ENCODE measurements at regions not wholly inside any gene's neighbourhood (a gene's known extent, or its start where the extent isn't known, plus 50 kb on each side); places are given as distances from the start of the nearest gene placed in this dataset.
"Not testable (repeated sequence)": the region's sequence is repeated elsewhere in the genome, so short reads cannot be mapped to it uniquely, and the experiment has no call there.

GRCh38 chr13:54268013-54268695 is 1239.5 kb downstream of the OLFM4 start:
- DNase-seq (ENCODE audit: low spot score), result not testable (repeated sequence)

GRCh38 chr13:54287062-54287764 is 1258.6 kb downstream of the OLFM4 start:
- DNase-seq (ENCODE audit: low spot score), result no peak

- DNase-seq (ENCODE audit: low spot score), result no peak
These were observed 1272.5 kb downstream of the OLFM4 start for GRCh38 chr13:54301085-54301484.

- DNase-seq (ENCODE audit: low spot score), result no peak
These were observed 1276.8 kb downstream of the OLFM4 start for GRCh38 chr13:54305377-54305776.

- no peak for DNase-seq (ENCODE audit: low spot score)
These were observed 1284.3 kb downstream of the OLFM4 start for GRCh38 chr13:54312885-54313284.

GRCh38 chr13:54317722-54318121 is 1289.1 kb downstream of the OLFM4 start:
- DNase-seq (ENCODE audit: low spot score), result no peak

- no peak for DNase-seq (ENCODE audit: low spot score)
These were observed 1308.9 kb downstream of the OLFM4 start for GRCh38 chr13:54337540-54337939.

- no peak for DNase-seq (ENCODE audit: low spot score)
These were observed 1318.9 kb downstream of the OLFM4 start for GRCh38 chr13:54347531-54347930.

GRCh38 chr13:54356209-54356608 is 1327.6 kb downstream of the OLFM4 start:
- no peak for DNase-seq (ENCODE audit: low spot score)

DNA sequence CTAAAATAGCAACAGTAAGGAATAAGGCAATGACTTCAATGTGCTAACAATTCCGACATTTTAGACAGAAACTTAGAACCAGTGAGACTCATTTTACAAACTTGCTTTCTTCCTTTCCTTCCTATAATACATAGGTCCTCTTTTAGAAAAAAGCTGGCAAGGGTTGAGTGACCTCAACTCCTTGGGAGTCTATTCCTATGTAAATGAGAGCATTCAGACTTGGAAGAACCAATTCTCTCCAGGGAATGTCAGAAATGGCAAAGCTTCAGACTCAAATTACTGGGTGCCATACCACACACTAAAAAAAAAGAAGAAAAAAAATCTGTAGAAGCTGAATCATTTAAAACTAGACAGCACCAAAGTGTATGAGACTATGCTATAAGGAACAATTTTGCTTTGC is 1328.2 kb downstream of the OLFM4 start:
- no peak for DNase-seq (ENCODE audit: low spot score)

DNA sequence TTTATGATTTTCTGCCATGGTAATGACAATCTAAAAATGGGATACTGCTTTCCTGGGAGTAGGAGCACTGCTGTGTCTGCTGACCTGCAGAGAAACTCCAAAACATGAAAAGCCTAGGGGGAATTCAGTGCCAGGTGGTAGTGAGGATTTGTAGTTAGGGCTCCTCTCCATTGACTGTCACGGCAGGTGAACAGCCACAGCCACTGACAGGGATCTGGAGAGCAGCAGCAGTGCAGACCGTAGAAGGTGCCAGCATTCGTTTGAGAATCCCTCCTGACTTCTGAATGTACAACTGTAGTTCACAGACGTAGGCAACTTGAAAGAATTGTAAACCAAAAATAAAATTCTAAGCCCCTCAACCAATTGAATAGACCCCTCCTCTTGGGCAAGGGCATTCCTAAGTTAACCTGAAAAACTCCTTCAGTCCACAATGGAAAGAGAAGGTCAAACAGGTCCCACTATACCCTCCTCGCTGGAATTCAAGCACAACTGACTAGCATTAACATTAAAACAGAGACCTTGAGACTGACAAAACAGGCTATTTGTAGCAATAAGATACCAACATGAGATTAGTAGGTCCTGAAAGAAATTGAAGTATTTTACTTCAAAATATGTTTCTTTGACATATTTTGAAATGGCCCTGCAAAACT is 1328.8 kb downstream of the OLFM4 start:
- DNase-seq (ENCODE audit: low spot score), result no peak

DNA sequence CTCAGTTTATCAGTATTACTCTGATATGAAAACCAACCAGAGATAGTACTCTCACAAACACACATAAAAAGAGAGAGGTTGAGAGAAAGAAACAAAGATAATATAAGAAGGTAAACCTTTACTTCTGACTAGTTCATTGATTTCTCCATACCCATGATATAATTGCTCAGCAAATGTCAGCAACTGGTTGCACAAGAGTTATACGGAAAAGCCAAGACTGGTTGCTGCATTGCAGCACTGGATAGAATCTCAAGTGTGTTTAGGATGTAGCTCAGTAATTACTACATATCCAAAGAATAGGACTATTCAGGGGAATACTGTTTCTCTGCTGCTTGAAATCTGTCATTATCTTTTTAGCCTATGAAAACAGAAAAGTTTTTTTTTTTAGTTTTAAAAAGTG is 1332.8 kb downstream of the OLFM4 start:
- DNase-seq (ENCODE audit: low spot score), result no peak

GRCh38 chr13:54366728-54367127 is 1338.1 kb downstream of the OLFM4 start:
- DNase-seq (ENCODE audit: low spot score), result no peak

DNA sequence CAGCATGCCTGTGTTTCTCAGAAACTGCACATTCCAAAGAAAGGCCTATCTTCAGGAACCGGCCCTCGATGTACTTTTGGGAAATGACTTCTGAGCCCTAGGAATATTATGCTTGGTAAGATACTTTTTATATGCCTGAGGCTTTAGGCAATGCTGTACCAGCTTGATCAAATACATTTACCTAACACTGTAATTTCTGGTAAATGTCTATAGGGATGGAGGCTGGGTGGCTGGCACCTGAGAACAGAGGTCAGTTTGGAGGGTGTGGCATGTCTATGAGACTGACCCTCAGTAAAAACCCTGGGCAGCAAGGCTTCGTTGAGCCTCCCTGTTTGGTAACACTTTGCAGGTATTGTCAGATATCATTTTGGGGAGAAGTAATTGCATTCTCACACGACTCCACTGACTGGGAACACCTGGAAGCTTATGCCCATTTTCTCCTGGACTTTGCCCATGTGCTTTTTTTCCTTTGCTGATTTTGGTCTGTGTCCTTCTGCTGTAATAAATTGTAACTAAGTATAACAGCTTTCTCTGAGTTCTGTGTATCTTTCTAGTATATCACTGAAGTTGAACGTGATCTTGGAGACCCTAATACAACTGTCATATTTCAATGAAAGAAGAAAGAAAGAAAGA is 1339.1 kb downstream of the OLFM4 start:
- no peak for DNase-seq (ENCODE audit: low spot score)

DNA sequence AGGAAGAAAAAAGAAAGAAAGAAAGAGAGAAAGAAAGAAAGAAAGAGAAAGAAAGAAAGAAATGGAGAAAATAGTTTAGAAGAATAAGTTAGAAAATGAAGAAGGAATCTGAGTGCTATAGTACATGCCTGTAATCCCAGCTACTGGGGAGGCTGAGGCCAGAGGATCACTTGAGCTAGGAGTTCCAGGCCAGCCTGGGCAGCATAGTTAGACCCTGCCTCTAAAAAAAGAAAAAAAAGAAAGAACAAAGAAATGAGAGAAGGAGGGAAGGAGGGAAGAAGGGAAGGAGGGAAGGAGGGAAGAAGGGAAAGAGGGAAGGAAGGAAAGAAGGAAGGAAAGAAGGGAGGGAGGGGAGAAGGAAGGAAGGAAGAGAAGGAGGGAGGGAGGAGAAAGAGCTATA is 1339.8 kb downstream of the OLFM4 start:
- no peak for DNase-seq (ENCODE audit: low spot score)

DNA sequence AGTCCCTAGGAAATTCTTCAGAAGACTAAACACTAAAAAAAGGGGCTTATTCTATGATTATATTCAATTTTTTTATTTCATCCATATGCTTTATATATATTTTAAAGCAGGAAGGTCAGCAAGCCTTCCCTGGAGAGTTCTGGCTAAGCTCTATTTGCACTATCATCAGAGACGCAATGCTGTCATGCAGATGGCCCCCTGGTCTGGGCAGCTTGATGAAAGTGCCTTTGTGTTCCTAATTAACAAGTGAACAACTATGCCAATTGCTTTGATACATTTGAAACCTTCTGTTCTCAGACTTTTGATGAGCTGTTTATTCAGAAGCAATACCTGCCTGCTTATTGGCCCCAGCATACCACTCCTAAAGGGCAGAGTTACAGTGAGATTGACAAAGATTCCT is 1344.6 kb downstream of the OLFM4 start:
- DNase-seq (ENCODE audit: low spot score), result no peak

GRCh38 chr13:54379461-54379860 is 1350.8 kb downstream of the OLFM4 start:
- no peak for DNase-seq (ENCODE audit: low spot score)

DNA sequence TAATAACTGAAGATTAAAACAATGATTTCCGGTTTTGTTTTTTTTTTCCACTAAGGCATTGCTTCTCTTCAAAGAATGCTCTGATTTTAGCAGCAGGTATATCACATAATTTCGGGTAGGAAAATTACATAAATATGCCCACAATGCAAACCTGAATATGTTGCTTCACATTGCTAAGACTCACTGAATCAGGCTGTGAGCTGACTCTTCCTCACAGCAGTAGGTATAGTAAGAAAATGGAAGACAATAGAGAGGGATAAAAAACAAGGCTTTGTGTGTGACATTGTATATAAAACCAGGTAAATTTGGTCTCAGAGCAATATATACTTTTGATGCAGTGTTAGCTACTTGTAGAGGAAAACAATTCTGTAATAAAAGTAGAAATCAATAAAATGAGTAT is 1355.0 kb downstream of the OLFM4 start:
- no peak for DNase-seq (ENCODE audit: low spot score)

DNA sequence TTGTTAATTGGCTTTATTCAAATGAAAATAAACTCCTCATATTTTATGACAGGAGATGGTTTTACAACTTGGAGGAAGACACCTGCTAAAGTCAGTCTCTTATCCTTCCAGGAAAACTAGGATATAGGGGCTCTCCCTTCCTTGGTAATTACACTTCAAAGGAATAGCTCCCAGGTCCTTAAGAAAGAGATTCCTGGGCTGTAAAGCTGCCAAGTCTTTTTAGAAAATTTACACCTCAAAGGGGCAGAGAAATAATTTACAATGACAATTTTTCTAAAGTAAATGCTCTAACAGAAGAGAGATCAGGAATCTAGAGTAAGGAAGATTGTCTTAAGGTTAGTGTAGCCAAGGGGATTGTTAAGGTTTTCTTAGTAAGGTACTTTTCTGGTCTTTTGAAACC is 1359.0 kb downstream of the OLFM4 start:
- no peak for DNase-seq (ENCODE audit: low spot score)

- no peak for DNase-seq (ENCODE audit: low spot score)
These were observed 1362.2 kb downstream of the OLFM4 start for GRCh38 chr13:54390841-54391240.

DNA sequence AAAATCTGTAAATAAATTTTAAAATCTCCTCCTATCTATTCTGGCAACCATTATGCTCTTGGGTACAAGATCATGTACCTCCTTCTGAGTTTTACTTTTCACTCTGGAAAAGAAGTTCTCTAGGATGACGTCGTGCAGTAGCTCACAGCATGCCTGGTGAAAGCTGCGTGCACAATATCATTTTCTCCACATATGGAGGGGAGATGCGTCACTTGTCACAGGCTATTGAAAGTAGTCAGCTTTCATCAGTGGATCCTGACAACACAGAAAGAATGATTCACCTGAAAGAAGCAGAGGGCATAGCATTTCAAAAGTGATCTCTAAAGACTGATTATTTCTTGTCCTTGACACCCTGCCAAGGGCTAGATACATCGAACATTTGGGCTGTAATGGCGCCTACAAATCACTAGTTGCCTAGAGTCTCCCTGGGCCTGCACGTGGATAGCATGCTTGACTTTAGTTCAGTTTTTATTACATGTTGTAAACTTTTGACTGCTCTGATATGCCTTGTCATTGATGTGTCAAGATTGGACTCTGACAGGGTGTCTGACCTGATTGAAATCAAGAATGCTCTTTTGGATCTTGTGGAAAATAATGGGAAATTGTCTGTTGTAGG is 1365.6 kb downstream of the OLFM4 start:
- DNase-seq (ENCODE audit: low spot score), result no peak

GRCh38 chr13:54394908-54395307 is 1366.3 kb downstream of the OLFM4 start:
- no peak for DNase-seq (ENCODE audit: low spot score)
